Esophagus squamous epithelium (tissue), 4 donors: ENCODE measurements at regions not wholly inside any gene's neighbourhood (a gene's known extent, or its start where the extent isn't known, plus 50 kb on each side); places are given as distances from the start of the nearest gene placed in this dataset.

ENCODE experiments used
- POLR2A ChIP-seq, 4 donors: fragments of 450-650 bp; IDR thresholded peaks; one replicate each; pipeline ENCODE4 v1.6.1; 2017; ENCODE audit warnings: antibody characterized with exemption in 4 of 4, mild to moderate bottlenecking in 4 of 4, moderate library complexity in 3 of 4
- TF ChIP-seq, protein P1 (sequence below), 6 experiments: fragments of 450-650 bp in 4 of 6; fragments of 200-600 bp in 2 of 6; sonication (generic) in 2 of 6; IDR thresholded peaks; one replicate each; pipeline ENCODE4 v1.5.1; 2016 to 2019; ENCODE audit warnings: antibody characterized with exemption in 6 of 6, mild to moderate bottlenecking in 4 of 6, moderate library complexity in 4 of 6

DNA sequence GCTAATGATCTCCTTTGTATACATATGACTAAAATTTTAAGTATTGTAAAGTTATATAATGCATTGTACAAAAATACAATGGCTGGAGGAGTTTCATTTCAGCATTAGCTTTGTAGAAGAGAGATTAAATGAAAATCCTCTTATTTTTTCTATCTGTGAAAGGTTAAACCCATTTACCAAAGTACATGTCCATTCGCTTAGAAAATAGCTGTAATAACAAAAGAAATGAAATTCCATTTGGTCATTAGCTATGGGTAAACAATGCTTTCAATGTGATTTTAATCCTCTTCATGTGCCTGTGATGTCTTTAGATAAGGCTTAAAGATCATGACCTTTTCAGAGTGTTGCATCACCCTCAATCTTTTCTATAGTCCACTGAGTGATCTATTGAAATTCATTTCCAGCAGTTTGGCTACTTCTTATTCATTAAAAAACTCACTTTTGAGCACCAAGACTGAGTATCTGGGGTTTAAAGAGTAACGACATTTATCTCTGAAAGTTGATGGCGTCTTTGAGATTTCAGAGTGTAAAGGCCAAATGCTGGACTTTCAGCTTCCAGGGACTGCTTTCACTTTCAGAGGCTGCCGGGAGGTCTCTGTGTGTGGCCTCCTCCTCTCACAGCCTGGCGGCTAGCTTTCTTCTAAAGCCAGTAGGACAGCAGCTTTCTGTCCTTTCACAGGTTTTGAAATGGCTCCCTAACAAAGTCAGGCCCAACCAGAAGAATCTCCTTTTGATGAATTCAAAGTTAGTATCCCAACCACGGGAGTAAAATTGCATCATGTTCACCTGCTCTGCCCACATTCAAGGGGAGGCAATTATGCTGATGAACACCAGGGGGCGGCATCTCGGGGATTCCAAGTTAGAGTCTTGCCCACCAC, 701.4 kb upstream of the COBL start:
- TF ChIP-seq POLR2A (IDR thresholded peaks at IDR 0.05) = no peak
- TF ChIP-seq, protein P1, sequence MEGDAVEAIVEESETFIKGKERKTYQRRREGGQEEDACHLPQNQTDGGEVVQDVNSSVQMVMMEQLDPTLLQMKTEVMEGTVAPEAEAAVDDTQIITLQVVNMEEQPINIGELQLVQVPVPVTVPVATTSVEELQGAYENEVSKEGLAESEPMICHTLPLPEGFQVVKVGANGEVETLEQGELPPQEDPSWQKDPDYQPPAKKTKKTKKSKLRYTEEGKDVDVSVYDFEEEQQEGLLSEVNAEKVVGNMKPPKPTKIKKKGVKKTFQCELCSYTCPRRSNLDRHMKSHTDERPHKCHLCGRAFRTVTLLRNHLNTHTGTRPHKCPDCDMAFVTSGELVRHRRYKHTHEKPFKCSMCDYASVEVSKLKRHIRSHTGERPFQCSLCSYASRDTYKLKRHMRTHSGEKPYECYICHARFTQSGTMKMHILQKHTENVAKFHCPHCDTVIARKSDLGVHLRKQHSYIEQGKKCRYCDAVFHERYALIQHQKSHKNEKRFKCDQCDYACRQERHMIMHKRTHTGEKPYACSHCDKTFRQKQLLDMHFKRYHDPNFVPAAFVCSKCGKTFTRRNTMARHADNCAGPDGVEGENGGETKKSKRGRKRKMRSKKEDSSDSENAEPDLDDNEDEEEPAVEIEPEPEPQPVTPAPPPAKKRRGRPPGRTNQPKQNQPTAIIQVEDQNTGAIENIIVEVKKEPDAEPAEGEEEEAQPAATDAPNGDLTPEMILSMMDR (IDR thresholded peaks at IDR 0.05) = peak in 1 of 6 experiments; percentile 37
